ENCODE measurements at regions not wholly inside any gene's neighbourhood (a gene's known extent, or its start where the extent isn't known, plus 50 kb on each side); places are given as distances from the start of the nearest gene placed in this dataset.
"Not testable (repeated sequence)": the region's sequence is repeated elsewhere in the genome, so short reads cannot be mapped to it uniquely, and the experiment has no call there.

GRCh38 chr10:81728692-81729091 is 146.3 kb upstream of the NRG3 start:
- no peak for DNase-seq (ENCODE audit: low read depth in 1 of 2, low spot score in 1 of 2)

- DNase-seq (ENCODE audit: low read depth in 1 of 2, low spot score in 1 of 2) = no peak
These were observed 144.1 kb upstream of the NRG3 start for GRCh38 chr10:81730891-81731290.

- DNase-seq (ENCODE audit: low read depth in 1 of 2, low spot score in 1 of 2) = no peak
These were observed 141.5 kb upstream of the NRG3 start for GRCh38 chr10:81733542-81733941.

- not testable (repeated sequence) for DNase-seq (ENCODE audit: low read depth in 1 of 2, low spot score in 1 of 2)
These were observed 139.8 kb upstream of the NRG3 start for GRCh38 chr10:81735167-81735566.

- DNase-seq (ENCODE audit: low read depth in 1 of 2, low spot score in 1 of 2) = no peak
These were observed 115.9 kb upstream of the NRG3 start for GRCh38 chr10:81759111-81759510.

GRCh38 chr10:81784111-81784597 is 90.8 kb upstream of the NRG3 start:
- DNase-seq (ENCODE audit: low read depth in 1 of 2, low spot score in 1 of 2) = no peak

- DNase-seq (ENCODE audit: low read depth in 1 of 2, low spot score in 1 of 2) = no peak
These were observed 82.3 kb upstream of the NRG3 start for GRCh38 chr10:81792729-81793128.

GRCh38 chr10:81806842-81807241 is 68.2 kb upstream of the NRG3 start:
- no peak for DNase-seq (ENCODE audit: low read depth in 1 of 2, low spot score in 1 of 2)

- no peak for DNase-seq (ENCODE audit: low read depth in 1 of 2, low spot score in 1 of 2)
These were observed 60.2 kb upstream of the NRG3 start for GRCh38 chr10:81814842-81815241.

GRCh38 chr10:81817596-81818170 is 57.3 kb upstream of the NRG3 start:
- no peak for DNase-seq (ENCODE audit: low read depth in 1 of 2, low spot score in 1 of 2)

GRCh38 chr10:81820418-81820817 is 54.6 kb upstream of the NRG3 start:
- no peak for DNase-seq (ENCODE audit: low read depth in 1 of 2, low spot score in 1 of 2)

Data from activated CD4-positive, alpha-beta T cell treated with anti-CD3 and anti-CD28 coated beads, Interleukin-2, amount 50 U/mL, for 24 hours (primary cell).